ENCODE measurements at regions not wholly inside any gene's neighbourhood (a gene's known extent, or its start where the extent isn't known, plus 50 kb on each side); places are given as distances from the start of the nearest gene placed in this dataset.

DNA sequence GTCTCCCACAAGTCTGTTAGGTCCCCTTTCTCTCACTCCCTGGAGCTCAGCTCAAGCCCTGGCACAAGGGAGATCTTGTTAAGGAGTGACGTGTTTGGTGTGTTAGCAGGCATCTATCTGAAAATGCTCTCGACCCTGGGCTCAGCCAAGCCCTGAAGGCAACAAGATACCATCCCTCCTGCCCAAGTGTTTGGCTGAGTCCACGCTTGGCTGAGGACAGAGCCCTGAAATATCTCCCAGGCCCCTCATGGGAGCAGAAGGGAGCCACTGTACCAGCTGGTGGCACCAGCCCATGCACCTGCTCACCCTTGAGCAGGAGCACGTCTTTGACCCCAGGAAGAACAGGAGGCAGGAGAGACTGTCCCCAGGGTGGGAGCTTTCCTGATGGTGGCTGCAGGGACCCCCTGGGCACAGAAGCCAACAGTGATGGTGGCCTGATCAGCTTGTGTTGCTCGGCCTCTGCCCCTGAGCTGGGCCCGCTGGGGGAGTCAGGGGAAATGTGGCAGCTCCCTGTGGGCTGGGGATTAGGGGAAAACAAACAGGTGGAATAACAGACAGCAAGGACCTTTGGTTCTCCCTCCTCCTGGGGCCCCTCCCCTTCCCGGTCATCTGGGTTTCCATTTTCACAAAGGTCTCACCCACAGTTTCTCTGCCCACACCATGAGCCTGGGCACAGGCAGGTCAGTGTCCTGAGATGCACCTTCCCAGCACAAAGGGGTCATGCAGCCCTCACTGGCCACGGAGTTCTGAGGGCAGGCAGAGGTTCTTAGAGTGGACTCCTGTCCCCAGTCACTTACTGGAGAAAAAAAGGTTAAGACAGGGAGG is 91.6 kb downstream of the RHOB start:
- DNase-seq (ENCODE audit: low spot score) = no peak
- in situ Hi-C loops (cut with HindIII; ENCODE audit: low sequenced_read_pairs) = no loop called here

DNA sequence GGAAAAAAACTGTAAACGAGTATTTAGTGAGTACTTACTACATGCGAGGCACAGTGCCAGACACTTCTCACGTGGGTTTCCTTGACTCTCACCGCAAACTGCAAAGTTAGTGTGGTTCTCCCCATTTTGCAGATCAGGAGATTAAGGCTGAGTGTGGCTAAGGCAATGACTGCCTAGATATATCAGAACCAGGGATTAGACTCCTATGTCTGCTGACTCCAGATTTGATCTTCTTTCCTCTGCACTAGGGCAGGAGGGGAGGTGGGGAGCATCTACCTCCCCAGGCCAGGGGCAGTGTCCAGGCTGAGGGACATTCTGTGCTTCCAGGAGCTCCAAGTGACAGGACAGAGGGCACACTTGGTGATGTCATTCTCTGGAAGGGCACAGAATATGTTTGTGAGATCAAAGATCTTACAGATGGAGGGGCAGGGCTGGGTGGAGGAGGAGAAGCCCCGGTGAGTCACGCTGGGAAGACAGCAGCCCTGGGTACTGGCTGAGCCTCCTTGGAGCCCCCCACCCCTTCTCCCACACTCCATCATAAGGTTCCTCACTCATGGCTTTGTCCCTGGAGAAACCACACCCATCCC is 92.4 kb downstream of the RHOB start:
- in situ Hi-C loops (cut with HindIII; ENCODE audit: low sequenced_read_pairs) = no loop called here

DNA sequence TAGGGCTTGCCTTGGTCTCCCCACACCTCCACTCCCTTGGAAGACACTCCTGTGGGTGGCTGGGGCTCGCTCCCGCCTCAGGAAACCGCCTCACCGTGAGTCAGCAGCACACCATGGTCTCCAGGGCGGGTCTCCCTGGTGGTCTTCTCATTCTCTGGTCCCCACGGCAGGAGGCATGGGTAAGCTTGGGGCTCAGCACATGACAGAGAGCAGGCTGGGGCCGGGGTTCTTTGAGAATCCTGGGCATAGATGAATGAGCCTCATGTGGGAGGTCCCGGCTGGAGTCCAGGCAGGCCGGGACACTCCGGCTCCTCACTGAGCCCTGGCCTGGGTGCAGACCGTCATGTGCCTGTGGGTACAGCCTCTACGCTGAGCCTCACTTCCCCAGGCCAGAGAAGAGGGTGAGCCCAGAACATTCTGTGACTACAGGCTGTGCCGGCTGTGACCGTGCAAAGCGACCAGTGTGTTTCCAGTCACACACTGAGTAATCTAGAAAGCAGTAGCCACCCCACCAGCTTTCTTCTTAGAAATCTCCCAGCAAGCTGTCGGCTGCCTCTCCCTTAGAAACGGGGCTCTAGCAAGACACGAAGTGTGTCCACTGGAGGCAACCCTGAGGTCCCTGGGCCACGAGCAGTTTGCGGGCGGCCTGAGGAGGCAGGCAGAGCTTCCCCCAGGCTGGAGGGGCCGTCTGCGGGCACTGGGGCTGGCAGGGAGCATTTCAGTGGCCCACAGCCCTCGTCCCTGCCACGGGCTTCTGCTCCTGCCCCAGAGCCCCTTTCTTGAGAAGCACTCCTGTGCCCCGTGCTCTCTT is 93.1 kb downstream of the RHOB start:
- in situ Hi-C loops (cut with HindIII; ENCODE audit: low sequenced_read_pairs) = no loop called here
- no peak for DNase-seq (ENCODE audit: low spot score)

More for the DNA sequence above, 92.4 kb downstream of the RHOB start:
- DNase-seq (ENCODE audit: low spot score) = no peak

DNA sequence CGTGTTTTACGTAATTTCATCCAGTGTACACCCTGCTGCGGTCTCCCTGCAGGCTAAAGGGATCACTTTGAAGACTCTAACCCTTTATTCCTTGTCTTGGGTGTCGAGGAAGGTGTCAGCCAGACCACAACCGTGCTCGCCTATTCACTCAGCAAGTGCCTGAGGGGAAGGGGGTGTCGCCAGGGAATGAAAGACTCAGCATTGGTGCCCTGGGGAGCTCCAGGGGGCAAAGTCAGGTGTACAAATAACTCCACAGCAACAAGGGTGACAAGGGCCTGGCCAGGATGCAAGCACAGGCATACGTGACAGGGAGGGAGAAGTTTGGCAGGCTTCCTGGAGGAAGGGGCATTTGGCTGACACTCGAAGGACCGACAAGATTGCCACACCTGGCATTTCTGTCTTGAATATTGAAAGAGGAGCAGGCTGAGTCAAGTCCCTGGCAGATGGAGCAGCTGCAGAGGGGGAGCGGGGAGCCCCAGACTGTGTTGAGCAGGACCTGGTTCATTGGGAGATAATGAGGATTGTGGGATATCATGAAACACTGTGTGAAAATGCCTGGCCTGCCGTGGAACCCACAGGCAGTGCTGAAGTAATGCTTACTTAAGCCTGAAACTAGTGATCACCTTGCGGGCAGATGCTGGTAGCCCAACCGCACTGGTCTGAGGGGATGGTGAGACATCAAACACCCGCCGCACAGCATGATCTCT is 93.9 kb downstream of the RHOB start:
- DNase-seq (ENCODE audit: low spot score) = no peak
- in situ Hi-C loops (cut with HindIII; ENCODE audit: low sequenced_read_pairs) = no loop called here

DNA sequence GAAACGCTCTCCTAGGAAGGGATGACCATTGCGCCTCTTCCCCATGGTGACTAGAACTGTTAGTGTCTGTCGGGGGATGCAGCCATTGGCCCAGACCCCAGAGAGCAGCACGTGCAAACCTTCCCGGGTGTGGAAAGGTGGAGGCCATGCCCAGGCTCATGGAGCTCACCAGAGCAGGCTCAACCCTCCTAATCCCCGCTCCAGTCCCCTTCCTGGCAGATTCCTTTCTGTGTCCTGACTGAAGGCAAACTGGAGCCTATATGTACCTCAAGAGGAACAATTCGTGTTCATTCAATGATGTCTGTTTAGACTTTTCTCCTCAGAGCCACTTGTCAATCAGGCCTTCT is 94.4 kb downstream of the RHOB start:
- DNase-seq (ENCODE audit: low spot score) = no peak
- in situ Hi-C loops (cut with HindIII; ENCODE audit: low sequenced_read_pairs) = no loop called here

DNA sequence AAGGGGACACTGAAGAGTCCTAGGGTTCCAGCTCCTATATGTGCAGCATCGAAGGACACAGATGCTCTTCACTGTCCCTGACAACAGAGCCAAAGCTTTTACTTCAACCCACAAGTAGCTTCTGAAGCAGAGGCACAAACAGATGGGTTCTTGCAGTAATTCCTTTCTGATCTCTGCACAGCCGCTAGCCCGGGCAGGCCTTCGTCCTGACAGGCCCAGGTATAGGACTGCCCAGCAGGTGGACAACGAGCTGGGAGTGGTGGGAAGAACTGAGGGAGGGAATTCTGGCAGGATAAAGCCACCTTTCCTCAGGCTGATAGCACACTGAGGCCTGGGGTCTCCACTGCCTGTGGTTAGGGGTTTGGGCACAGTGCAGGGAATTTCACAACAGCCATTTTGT is 94.8 kb downstream of the RHOB start:
- no peak for DNase-seq (ENCODE audit: low spot score)
- in situ Hi-C loops (cut with HindIII; ENCODE audit: low sequenced_read_pairs) = no loop called here

DNA sequence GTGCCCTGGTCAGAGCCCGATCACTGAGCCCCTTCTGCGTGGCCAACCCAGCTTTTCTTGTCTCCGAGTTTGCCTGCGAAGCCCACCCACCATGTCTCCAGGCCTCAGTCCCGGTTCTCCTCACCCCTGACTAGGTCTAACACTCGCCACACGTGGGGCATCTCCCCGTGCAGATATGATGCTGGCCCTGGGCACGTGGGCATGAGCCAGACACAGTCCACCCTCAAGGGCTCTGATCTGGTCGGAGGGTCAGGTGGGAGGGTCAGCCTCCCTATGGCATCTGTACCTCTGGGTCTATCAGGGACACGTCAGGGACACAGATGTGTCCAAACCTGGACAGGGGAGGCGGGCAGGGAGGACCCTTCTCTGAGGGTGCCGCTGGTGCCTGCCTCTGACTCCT is 95.4 kb downstream of the RHOB start:
- in situ Hi-C loops (cut with HindIII; ENCODE audit: low sequenced_read_pairs) = no loop called here
- no peak for DNase-seq (ENCODE audit: low spot score)

DNA sequence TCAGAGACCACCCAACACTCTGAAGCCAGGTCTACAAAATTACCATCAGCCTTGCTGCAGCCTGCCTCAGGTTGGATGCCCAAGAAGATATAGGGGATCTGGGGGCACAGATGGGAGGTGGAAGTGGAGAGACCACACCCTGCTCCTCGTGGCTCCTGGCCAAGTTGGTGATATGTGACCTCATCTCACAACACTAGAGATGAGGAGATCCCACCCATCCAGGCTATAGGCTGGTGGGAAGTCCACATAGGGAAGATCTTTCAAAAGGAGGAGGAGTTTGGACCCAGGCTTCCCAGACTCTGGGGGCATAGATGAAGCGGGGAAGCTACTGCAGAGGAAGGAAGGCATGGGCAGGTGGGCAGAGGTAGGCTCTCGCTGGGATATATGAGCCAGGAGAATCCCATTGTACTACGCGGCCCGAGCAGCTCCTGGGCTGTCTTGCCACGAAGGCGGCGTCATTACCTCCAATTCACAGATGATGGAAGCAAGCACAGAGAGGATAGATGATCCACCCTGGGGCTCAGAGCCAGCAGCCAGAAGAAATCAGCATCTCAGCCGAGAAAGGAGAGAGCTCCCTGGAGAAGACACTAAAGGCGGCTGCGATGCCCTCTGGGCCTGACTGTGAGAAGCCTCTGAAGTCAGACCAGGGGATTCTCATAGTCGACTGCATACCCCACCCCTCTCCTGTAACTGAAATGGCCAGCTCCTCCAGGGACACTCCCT is 96.0 kb downstream of the RHOB start:
- DNase-seq (ENCODE audit: low spot score) = no peak
- in situ Hi-C loops (cut with HindIII; ENCODE audit: low sequenced_read_pairs) = no loop called here

DNA sequence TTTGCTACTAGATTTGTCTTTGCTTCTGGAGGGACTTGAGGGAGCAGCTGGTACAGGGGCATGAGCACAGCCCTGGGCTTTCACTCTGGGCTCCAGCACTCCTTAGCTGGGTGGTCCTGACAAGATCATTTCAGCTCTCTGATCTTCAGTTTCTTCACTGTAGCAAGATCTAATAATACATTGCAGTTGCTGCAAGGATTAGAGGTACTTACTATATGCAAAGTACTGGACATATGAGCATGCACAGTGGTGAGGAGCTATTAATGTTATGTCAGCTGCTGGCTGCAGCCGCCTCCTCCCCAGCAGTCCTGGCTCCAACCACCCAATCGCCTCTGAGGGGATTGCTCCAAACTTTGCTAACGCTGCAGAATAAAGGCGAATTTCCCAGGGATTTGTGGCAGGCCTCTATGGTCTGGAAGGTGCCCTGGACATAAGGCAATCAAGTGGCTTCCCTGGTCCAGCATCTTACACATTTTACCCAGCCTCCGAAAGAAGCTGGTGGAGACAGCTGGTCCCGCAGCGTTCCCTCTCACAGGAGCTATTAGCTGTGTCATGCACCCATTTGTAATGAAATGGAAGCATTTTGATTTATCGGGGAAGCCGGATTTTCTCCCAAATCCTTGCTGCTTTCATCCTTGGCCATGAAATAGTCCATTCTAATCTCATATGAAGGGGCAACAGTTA is 96.7 kb downstream of the RHOB start:
- DNase-seq (ENCODE audit: low spot score) = no peak

DNA sequence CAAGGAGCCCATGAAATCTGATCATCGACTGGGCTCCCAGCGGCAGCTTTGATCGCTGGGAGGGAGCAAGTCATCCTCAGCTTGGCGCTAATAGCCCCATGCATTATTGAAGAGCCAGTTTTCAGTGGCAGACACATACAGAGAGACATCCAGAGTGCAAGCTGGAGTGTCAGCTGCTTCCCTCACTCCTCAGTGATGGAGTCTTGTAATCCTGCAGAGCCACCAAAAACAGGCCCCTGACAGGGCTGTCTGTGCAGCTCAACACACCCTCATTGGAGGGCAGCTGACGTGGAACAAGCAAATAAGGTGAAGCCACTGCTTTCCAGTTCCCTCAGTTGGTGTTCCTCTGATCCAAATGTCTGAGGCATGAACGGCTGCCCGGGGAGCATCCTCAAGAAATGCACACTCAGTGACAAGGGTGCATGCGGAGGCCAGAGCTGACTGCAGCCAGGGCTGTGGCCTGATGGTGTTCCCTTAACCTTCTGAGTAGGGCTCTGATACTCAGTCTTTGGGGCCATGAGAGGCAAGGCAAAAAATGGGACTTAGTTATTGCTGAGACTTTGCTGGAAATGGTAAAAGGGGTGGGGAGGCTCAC is 97.4 kb downstream of the RHOB start:
- no peak for DNase-seq (ENCODE audit: low spot score)
- in situ Hi-C loops (cut with HindIII; ENCODE audit: low sequenced_read_pairs) = no loop called here

More for the DNA sequence above, 96.7 kb downstream of the RHOB start:
- in situ Hi-C loops (cut with HindIII; ENCODE audit: low sequenced_read_pairs) = no loop called here

DNA sequence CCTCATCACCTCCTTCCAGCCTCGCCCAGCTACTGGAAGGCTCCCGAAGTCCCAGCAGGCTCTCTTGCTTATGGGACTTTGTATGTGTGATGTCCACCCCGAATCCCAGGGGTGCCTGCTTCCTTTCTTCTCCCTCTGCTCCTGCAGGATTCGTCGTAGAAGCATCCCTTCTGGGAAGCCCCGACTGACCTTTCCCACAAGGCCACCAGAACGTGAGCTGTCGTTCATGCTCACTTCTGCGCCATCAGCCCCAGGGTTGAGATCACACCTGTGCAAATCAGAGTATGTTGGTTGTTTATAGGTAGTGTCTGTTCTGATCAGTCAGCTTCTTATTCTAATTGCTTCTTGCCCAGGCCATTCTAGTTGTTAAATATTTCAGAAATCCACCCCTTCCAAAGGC is 101.8 kb downstream of the HS1BP3 start:
- no peak for DNase-seq (ENCODE audit: low spot score)
- in situ Hi-C loops (cut with HindIII; ENCODE audit: low sequenced_read_pairs) = no loop called here

DNA sequence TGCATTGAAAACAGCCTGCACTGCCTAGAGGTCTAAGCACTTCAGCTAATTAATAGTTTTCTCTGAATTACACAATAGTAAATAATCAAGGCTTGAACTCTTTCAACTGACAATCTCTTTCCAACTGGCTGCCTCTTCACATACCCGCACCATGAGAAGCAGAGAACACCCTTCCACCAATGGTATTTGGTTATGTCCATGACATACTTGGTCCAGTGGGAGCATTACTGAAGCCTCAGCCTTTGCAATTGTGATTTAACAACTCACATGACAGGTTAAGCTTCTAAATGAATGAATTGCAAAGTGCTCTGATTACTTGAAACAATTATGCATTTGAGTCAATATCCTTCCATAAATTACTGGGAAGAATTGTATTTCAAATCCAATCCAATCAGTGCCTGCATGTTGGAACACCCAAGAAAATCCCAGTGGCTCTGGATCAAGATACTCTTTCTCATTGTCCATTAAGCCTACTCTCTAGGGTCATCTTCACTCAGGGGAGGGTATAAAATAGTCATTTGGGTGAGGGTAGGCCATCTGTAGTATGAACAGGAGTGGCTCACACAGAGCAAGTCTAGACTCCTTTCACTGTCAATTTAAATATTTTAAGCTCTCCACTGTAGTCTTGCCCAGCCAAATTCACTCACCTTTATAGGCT is 101.1 kb downstream of the HS1BP3 start:
- no peak for DNase-seq (ENCODE audit: low spot score)
- in situ Hi-C loops (cut with HindIII; ENCODE audit: low sequenced_read_pairs) = no loop called here

DNA sequence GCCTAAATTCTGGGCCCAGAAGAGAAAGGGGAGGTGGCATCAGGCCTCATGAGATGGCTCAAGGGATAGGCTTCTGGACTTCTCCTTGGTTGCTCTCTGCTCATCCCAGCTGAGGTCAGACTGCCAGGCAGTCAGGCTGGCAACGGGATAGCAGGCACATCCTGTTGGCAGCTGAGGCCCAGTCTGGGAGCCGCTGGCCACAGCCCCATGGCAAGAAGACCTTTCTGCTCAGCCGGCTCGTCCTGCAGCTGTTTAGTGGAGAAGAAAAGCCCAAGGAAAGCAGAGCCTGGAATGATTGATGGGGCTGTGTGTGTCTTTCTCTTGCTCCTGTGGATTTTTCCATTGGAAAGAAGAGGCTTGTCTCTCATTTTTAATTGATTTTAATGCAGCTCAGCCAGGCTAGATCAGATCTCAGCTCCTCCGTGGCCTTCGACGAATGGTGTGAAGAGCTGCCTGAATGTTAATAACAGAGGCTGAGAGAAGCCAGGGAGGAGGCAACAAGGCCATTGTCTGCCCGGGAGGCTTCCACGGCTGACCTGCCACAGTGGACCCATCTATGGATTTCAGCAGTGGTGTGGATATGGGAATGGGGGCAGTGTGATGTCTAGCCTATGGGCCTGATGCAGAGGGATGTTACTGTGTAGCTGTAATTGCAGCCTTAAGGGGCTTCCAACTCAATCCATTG is 99.5 kb downstream of the HS1BP3 start:
- in situ Hi-C loops (cut with HindIII; ENCODE audit: low sequenced_read_pairs) = no loop called here
- DNase-seq (ENCODE audit: low spot score) = peak; percentile 23

DNA sequence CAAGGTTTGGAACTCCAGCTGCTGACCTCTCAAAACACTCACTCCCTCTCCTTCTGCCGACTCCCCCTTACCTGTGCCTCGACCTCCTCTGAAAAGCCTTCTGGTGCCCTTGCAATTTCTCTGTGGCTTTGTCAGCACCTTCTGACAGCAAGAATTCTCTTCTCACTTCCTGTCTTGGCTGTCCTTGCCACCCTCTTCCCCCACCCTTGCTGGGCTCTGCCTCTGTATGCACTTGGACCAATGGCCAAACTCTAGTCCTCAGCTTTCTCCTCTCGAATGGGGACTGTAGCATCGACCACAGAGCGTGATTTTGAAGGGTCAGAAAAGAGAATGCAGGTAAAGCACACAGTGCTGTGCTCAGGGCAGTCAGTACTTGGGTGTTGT is 99.0 kb downstream of the HS1BP3 start:
- DNase-seq (ENCODE audit: low spot score) = no peak
- in situ Hi-C loops (cut with HindIII; ENCODE audit: low sequenced_read_pairs) = no loop called here

DNA sequence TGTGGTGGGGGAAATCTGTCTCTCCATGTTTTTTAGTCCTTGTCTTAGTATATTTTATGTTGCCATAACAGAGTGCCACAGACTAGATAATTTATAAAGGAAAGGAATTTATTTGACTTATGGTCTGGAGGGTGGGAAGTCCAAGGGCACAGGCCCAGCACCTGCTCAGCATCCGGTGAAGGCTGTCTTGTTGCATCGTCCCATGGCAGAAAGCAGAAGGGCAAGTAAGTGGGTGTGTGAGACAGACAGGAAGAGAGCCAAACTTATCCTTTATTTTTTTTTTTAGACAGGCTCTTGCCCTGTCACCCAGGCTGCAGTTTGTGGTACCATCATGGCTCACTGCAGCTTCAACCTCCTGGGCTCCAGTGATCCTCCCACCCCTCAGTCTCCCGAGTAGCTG is 98.1 kb downstream of the HS1BP3 start:
- no peak for DNase-seq (ENCODE audit: low spot score)
- in situ Hi-C loops (cut with HindIII; ENCODE audit: low sequenced_read_pairs) = no loop called here

DNA sequence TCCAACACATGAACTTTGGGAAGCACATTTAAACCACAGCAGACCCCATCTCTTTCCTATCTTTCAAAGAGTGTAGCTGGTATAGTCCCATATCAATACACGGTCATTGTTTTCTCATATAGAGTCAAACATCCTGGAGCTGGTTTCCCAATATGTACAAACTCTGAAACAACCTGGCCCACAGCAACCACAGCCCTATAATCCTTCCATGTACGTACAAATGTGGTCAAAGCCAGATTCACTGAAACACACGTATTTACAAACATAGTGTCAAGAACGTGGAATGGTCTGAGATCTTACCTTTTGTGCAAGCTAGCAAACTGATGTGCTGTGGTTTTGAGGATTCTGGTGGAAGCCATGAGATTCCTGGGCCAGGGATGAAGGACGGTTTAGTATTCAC is 97.3 kb downstream of the HS1BP3 start:
- in situ Hi-C loops (cut with HindIII; ENCODE audit: low sequenced_read_pairs) = no loop called here
- DNase-seq (ENCODE audit: low spot score) = no peak

DNA sequence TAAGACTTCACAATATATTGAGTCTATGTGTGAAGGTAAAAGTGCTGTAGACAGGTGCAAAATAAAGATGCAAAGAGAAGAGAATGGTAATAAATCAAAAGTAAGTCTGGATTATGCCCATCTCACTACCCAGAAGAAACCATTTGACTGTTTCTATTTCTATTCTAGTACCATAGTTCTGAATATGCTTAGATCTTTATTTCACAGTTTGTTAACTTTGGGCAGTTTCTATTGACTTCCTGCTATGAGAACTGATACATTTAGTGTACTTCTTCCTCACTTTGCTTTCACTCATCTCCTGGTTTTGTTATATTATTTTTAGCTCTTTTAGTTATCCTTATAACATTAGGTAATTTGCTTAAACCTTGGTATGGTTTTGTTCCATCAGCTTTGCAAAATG is 94.9 kb downstream of the HS1BP3 start:
- no peak for DNase-seq (ENCODE audit: low spot score)
- in situ Hi-C loops (cut with HindIII; ENCODE audit: low sequenced_read_pairs) = no loop called here

Data from G401 (cell line).